Tibial nerve (tissue), 4 donors: ENCODE measurements at regions not wholly inside any gene's neighbourhood (a gene's known extent, or its start where the extent isn't known, plus 50 kb on each side); places are given as distances from the start of the nearest gene placed in this dataset.

Source experiments
- CTCF ChIP-seq, 5 experiments: fragments of 200-600 bp in 3 of 5; fragments of 450-650 bp in 2 of 5; sonication (generic) in 3 of 5; IDR thresholded peaks; one replicate each; pipeline ENCODE4 v1.5.1; 2016 to 2019; ENCODE audit warnings: antibody characterized with exemption in 5 of 5, mild to moderate bottlenecking in 3 of 5, moderate library complexity in 2 of 5
- EP300 ChIP-seq, 2 donors: sonication (generic); formaldehyde crosslinking; IDR thresholded peaks; one replicate each; pipeline ENCODE4 v1.6.1; 2017; ENCODE audit warnings: antibody characterized with exemption in 2 of 2, mild to moderate bottlenecking in 1 of 2
- POLR2A ChIP-seq, 2 donors: fragments of 450-650 bp; IDR thresholded peaks; one replicate each; pipeline ENCODE4 v1.6.1; 2017; ENCODE audit warnings: antibody characterized with exemption in 2 of 2, mild to moderate bottlenecking in 2 of 2, moderate library complexity in 2 of 2

DNA sequence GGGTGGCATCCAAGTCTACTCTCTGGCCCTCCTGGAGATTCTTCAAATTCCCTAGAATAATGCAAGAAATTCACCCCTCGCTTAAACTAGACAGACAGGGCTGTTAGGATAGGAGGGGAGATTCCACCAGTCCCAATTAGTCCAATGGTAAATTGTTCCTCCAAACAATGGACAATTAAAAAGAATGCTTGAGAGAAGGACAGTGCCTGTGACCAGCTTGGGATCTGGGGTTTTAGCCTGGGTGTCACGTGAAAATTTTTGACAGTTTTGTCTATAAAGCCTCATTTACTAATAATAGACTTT is 177.7 kb upstream of the RAB4A start:
- TF ChIP-seq EP300 (IDR thresholded peaks at IDR 0.05) (no peak), CTCF (IDR thresholded peaks at IDR 0.05) (no peak), POLR2A (IDR thresholded peaks at IDR 0.05) (no peak)
